PFSK-1 (cell line): ENCODE measurements at regions not wholly inside any gene's neighbourhood (a gene's known extent, or its start where the extent isn't known, plus 50 kb on each side); places are given as distances from the start of the nearest gene placed in this dataset.

Experiments used
- FOXP2 ChIP-seq: optimal IDR thresholded peaks from 2 replicates; pipeline ENCODE3; 2011; ENCODE audit warnings: borderline replicate concordance, control low read depth, inconsistent platforms; ENCODE audit not compliant: insufficient read depth; ENCODE audit errors: extremely low read length, extremely low read depth
- POLR2AphosphoS5 ChIP-seq: IDR thresholded peaks from 2 replicates; pipeline ENCODE4 v1.6.1; 2012; ENCODE audit warnings: low read depth, mild to moderate bottlenecking, control low read depth, low read length, moderate library complexity
- REST ChIP-seq, 2 experiments: IDR thresholded peaks; 2 replicates each; pipeline versions ENCODE4 v1.6.1 to v1.8.0; 2011 to 2012; ENCODE audit warnings: low read depth in 2 of 2, low read length in 2 of 2, control low read depth in 1 of 2, inconsistent platforms in 1 of 2, mild to moderate bottlenecking in 1 of 2, moderate library complexity in 1 of 2; ENCODE audit not compliant: insufficient read depth in 1 of 2
- SIN3A ChIP-seq: IDR thresholded peaks from 2 replicates; pipeline ENCODE4 v1.6.1; 2012; ENCODE audit warnings: mild to moderate bottlenecking, low read length, moderate library complexity, borderline replicate concordance; ENCODE audit not compliant: insufficient read depth
- TAF1 ChIP-seq: IDR thresholded peaks from 2 replicates; pipeline ENCODE4 v1.6.1; 2012; ENCODE audit warnings: low read length, control low read depth, borderline replicate concordance; ENCODE audit not compliant: insufficient read depth

GRCh38 chr6:22754061-22754460 lies 184.7 kb downstream of the HDGFL1 start:
- TF ChIP-seq POLR2AphosphoS5 = no peak
- no peak for TF ChIP-seq FOXP2
- TF ChIP-seq SIN3A = no peak
- no peak for TF ChIP-seq REST (IDR thresholded peaks at IDR 0.05; ENCODE audit: insufficient read depth in 1 of 2, low read depth in 2 of 2, low read length in 2 of 2)
- TF ChIP-seq TAF1 = no peak

DNA sequence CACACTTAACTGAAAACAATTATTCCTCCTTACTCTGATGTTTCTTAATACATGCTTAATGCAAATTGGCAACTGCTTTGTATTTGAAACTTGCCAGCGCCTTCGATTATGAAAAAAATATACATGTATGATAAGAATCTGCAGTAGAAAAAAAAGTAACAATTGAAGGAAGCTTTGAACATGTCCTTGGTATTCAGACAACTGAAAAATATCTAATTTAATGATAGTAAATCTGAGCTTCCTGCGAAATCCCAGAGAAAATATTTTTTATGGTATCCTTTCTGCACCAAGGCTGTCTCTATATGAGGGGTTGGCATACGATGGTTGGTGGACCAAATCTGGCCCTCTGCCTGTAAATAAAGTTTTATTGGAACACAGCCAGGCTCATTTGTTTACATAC lies 186.2 kb downstream of the HDGFL1 start:
- TF ChIP-seq SIN3A = no peak
- no peak for TF ChIP-seq REST (IDR thresholded peaks at IDR 0.05; ENCODE audit: insufficient read depth in 1 of 2, low read depth in 2 of 2, low read length in 2 of 2)
- TF ChIP-seq POLR2AphosphoS5 = no peak

- TF ChIP-seq REST (IDR thresholded peaks at IDR 0.05; ENCODE audit: insufficient read depth in 1 of 2, low read depth in 2 of 2, low read length in 2 of 2) (no peak), FOXP2 (no peak), TAF1 (no peak), POLR2AphosphoS5 (no peak), SIN3A (no peak)
Observed at GRCh38 chr6:22756365-22756764, 187.0 kb downstream of the HDGFL1 start.

GRCh38 chr6:22764496-22764895 lies 195.1 kb downstream of the HDGFL1 start:
- TF ChIP-seq SIN3A = no peak
- no peak for TF ChIP-seq POLR2AphosphoS5

GRCh38 chr6:22765015-22765414 lies 195.6 kb downstream of the HDGFL1 start:
- TF ChIP-seq SIN3A = no peak
- TF ChIP-seq FOXP2 = no peak
- no peak for TF ChIP-seq REST (IDR thresholded peaks at IDR 0.05; ENCODE audit: insufficient read depth in 1 of 2, low read depth in 2 of 2, low read length in 2 of 2)
- no peak for TF ChIP-seq TAF1
- no peak for TF ChIP-seq POLR2AphosphoS5
